Activated naive CD8-positive, alpha-beta T cell treated with anti-CD3 and anti-CD28 coated beads for 36 hours (primary cell): ENCODE measurements at regions not wholly inside any gene's neighbourhood (a gene's known extent, or its start where the extent isn't known, plus 50 kb on each side); places are given as distances from the start of the nearest gene placed in this dataset.

Experiments used
- DNase-seq: peaks from one replicate; pipeline ENCODE4 v3.0.0; 2021
- H3K27ac Mint-ChIP-seq: one replicate; pipeline ENCODE4 v1.8.0; 2022; ENCODE audit warnings: mild to moderate bottlenecking, moderate library complexity, mixed read lengths
- H3K27me3 Mint-ChIP-seq: one replicate; pipeline ENCODE4 v1.8.0; 2022; ENCODE audit warnings: mild to moderate bottlenecking, mixed read lengths
- H3K36me3 Mint-ChIP-seq: one replicate; pipeline ENCODE4 v1.8.0; 2021; ENCODE audit warnings: mild to moderate bottlenecking, mixed read lengths
- H3K4me1 Mint-ChIP-seq: one replicate; pipeline ENCODE4 v1.8.0; 2021; ENCODE audit warnings: mixed read lengths
- H3K4me3 Mint-ChIP-seq: one replicate; pipeline ENCODE4 v1.8.0; 2022; ENCODE audit warnings: mild to moderate bottlenecking, moderate library complexity, mixed read lengths
- H3K9me3 Mint-ChIP-seq: one replicate; pipeline ENCODE4 v1.8.0; 2022; ENCODE audit warnings: mixed read lengths

DNA sequence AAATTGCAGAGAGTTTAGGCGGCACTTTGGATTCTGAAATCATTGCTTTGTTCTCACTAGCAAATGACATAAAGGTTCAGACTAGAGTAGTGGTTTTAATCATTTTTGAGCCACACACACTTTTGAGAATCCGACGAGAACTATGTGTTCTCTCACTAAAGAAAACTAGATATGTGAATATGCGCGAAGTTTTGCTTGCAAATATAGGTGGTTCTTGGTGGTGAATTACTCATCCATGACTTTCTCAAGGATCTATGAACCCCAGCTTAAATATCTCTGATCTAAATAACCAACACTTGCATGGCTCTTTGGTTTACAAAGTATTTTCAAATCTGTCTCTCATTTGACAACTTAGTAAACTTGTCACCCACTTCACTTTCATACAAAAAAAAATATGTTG is 54.8 kb downstream of the NOG start:
- peaks cover 1% of the 10 kb centered on the region for H3K36me3 Mint-ChIP-seq
- H3K4me3 Mint-ChIP-seq, result no peak overlapping the region
- H3K4me1 Mint-ChIP-seq, result no peaks in the 10 kb centered on the region
- no peak for DNase-seq
- H3K27ac Mint-ChIP-seq, result no peak overlapping the region
- no peaks in the 10 kb centered on the region for H3K27me3 Mint-ChIP-seq
- H3K9me3 Mint-ChIP-seq, result peaks cover 2% of the 10 kb centered on the region

DNA sequence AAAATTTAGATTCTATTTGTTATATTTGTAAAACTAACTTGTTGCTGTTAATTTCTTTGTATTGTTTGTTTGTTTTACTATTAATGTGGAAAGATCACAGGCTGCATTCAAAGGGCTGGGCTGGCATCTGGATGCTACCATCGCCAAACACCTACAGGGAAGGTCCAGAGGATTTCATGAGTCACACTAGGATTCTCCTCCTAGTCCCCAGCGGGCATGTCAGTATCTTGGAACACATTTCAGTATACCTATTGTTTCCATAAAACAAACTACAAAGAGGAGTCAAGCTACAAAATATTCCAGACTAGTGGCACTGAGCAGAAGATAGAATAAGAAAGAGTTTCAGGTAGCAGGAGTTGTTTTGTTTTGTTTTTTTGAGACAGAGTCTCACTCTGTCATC is 55.3 kb downstream of the NOG start:
- DNase-seq, result no peak
- H3K4me3 Mint-ChIP-seq, result no peak overlapping the region
- H3K9me3 Mint-ChIP-seq, result peaks cover 2% of the 10 kb centered on the region
- H3K27ac Mint-ChIP-seq, result no peak overlapping the region
- H3K4me1 Mint-ChIP-seq, result peaks cover 5% of the 10 kb centered on the region
- H3K27me3 Mint-ChIP-seq, result no peaks in the 10 kb centered on the region
- H3K36me3 Mint-ChIP-seq, result peaks cover 1% of the 10 kb centered on the region

DNA sequence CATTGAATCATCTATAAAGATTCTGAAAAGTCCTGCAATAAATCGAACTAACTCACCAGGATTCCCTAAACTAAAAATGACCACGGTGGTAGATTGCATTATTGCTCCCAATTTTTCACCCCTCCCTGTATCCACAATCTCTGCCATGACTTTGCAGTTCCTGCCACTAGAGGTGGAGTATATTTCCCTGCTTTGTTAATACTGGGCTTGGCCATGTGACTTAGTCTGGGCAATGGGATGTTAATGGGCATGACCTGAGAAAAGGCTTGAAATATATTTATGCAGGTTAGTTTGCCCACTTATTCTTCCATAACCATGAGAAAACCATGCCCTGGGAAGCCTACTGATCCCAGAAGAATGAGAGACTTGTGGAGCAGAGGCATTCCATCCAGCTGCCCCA is 59.1 kb downstream of the NOG start:
- DNase-seq, result no peak
- H3K36me3 Mint-ChIP-seq, result peaks cover 1% of the 10 kb centered on the region
- peaks cover 7% of the 10 kb centered on the region for H3K4me1 Mint-ChIP-seq
- H3K27me3 Mint-ChIP-seq, result no peaks in the 10 kb centered on the region
- H3K27ac Mint-ChIP-seq, result no peak overlapping the region
- peaks cover 2% of the 10 kb centered on the region for H3K9me3 Mint-ChIP-seq
- no peak overlapping the region for H3K4me3 Mint-ChIP-seq

DNA sequence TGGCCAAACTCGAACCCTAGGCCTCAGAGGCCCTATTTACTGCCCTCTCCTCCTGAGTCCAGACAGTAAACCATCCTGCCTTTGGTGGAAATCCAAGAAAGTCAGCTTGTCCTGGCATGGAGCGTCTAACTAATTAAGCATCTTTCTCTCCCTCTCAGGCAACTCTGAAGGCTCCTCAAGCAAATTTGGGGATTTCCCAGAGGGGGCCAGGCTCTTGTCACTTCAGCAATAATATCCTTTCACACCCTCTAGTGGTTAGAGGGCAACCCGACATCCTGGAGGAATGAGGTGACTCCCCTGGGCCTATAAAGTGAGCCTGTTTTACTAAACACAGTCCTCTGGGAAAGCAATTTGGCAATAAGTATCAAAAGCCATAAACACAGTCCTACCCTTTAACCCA is 60.4 kb downstream of the NOG start:
- H3K36me3 Mint-ChIP-seq, result peaks cover 1% of the 10 kb centered on the region
- H3K4me3 Mint-ChIP-seq, result no peak overlapping the region
- no peaks in the 10 kb centered on the region for H3K27me3 Mint-ChIP-seq
- peaks cover 7% of the 10 kb centered on the region for H3K4me1 Mint-ChIP-seq
- no peak overlapping the region for H3K27ac Mint-ChIP-seq
- peak; percentile 69 for DNase-seq
- H3K9me3 Mint-ChIP-seq, result peaks cover 2% of the 10 kb centered on the region

DNA sequence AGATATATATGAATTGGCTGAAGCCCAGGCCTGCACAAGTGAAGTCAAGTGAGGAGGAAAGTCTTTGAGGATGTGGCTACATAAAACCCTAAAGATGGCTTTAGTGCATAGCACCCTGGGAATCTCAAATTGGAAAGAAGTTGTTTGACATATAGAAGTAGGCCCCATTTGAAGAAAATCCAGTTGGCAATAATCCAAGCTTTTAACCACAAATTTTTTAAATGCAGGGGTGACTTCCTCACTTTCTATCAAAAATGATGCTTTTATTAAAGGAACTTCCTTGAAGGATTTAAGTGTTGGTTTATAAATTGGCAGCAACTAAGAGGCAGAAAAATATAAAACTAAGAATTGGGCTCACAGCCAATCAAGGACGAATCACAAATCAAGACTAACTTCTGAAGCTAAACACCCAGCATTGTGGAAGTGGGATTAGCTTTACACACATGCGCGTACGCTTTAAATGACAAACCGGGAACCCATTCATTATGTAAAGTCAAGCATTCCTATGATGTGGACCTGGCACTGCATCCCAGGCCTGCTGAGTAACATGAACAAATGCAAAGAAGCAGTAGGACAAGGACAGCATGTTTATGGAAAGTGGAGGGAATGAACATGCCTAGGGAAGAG is 63.3 kb downstream of the NOG start:
- H3K27me3 Mint-ChIP-seq, result no peaks in the 10 kb centered on the region
- no peaks in the 10 kb centered on the region for H3K36me3 Mint-ChIP-seq
- H3K4me3 Mint-ChIP-seq, result no peak overlapping the region
- no peaks in the 10 kb centered on the region for H3K9me3 Mint-ChIP-seq
- H3K27ac Mint-ChIP-seq, result no peak overlapping the region
- DNase-seq, result no peak
- peaks cover 10% of the 10 kb centered on the region for H3K4me1 Mint-ChIP-seq

DNA sequence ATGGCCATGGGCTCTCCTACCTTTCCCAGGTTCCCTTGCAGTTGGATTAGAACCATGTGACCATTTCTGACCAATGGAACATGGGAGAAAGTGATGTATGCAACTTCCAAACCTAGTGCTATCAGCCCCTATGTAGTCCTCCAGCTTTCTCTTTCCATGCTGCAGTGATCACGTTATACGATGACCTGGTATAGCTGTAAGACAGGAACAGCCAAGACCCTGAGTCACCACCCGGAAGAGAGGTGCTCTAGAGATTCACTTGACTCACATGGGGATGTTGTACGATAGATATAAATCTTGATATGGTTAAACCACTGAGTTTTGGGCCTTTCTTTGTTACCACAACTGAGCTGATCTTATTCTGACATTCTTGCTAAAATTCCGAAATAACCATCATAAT is 65.1 kb downstream of the NOG start:
- no peaks in the 10 kb centered on the region for H3K36me3 Mint-ChIP-seq

DNA sequence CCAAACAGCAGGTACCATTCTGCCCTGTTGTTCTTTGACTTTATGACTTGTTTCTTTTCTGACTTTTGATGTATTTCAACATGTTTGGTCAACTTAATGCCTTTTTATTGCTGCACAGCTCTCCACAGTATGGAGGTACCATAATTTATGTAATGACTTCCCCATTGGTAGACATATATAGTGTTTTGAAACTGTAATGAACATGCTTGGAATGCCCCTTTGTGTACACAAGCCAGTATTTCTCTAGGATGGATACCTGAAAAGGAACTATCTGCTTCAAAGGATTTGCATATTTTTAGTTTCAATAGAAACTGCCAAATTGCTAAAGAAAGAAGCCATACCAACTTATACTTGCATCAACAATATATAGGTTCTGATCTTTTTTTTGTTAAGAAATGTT is 66.1 kb downstream of the NOG start:
- no peaks in the 10 kb centered on the region for H3K36me3 Mint-ChIP-seq
- peaks cover 3% of the 10 kb centered on the region for H3K4me1 Mint-ChIP-seq
- H3K27me3 Mint-ChIP-seq, result no peaks in the 10 kb centered on the region
- DNase-seq, result no peak
- H3K4me3 Mint-ChIP-seq, result no peak overlapping the region
- H3K27ac Mint-ChIP-seq, result no peak overlapping the region
- H3K9me3 Mint-ChIP-seq, result no peaks in the 10 kb centered on the region

More for the DNA sequence above, 65.1 kb downstream of the NOG start:
- no peak for DNase-seq
- H3K4me3 Mint-ChIP-seq, result no peak overlapping the region
- H3K9me3 Mint-ChIP-seq, result no peaks in the 10 kb centered on the region
- no peak overlapping the region for H3K27ac Mint-ChIP-seq
- no peaks in the 10 kb centered on the region for H3K27me3 Mint-ChIP-seq
- H3K4me1 Mint-ChIP-seq, result peaks cover 7% of the 10 kb centered on the region

DNA sequence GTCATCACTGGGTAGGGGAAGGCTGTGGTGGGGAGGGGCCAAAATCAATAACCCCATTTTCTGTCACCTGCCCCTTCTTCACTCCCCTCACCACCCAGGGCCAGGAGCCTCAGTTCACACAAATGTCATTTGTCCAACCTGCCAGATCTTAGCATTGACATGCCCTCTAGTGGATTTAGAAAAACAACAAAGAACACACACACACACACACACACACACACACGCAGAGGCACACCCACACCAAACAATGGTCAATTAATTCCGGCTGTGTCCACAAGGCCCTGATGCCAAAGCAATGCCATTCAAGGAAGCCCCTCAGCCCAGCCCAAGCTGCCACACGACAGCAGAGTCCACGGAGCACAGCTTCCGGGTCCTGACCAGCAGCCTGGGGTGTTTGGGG is 68.4 kb downstream of the NOG start:
- H3K27ac Mint-ChIP-seq, result no peak overlapping the region
- peaks cover 5% of the 10 kb centered on the region for H3K27me3 Mint-ChIP-seq
- no peaks in the 10 kb centered on the region for H3K9me3 Mint-ChIP-seq
- H3K4me1 Mint-ChIP-seq, result peaks cover 3% of the 10 kb centered on the region
- no peaks in the 10 kb centered on the region for H3K36me3 Mint-ChIP-seq
- H3K4me3 Mint-ChIP-seq, result no peak overlapping the region
- no peak for DNase-seq

DNA sequence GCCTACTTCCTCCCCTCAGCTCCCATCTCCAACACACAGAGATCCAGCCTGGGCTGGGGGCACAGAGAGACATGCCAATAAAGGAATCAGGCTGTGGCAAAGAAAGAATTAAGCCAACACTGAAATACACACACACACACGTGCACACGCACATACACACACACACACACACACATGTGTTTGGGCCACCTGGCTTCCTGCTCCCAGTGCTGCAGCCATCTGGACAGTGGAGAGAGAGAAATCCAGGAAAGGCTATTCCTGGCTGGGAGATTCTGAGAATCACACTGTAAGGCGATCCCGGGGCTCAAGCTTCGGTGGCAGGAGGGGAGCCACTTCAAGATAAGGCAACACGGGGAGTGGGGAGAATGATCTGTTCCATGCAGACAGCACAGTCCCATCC is 72.4 kb downstream of the NOG start:
- H3K27ac Mint-ChIP-seq, result no peak overlapping the region

DNA sequence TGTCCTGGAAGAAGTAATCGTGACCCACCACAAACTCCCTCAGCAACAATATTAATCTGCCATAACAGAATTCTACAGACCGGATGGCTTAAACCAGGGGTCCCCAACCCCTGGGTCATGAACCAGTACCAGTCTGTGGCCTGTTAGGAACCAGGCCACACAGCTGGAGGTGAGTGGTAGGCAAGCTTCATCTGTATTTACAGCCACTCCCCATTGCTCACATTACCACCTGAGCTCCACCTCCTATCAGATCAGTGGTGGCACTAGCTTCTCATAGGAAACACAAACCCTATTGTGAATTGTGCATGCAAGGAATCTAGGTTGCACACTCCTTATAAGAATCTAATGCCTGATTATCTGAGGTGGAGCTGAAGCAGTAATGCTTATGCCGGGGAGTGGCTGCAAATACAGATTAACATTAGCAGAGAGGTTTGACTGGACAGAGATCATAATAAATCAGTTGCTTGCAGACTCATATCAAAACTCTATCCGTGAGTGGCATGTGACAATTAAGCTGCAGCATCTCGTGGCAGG is 74.5 kb downstream of the NOG start:
- Mint-ChIP-seq H3K36me3 (no peaks in the 10 kb centered on the region), H3K4me3 (no peak overlapping the region), H3K27ac (no peak overlapping the region), H3K9me3 (no peaks in the 10 kb centered on the region), H3K27me3 (peaks cover 5% of the 10 kb centered on the region), H3K4me1 (no peaks in the 10 kb centered on the region)
- DNase-seq, result no peak

More for the DNA sequence above, 72.4 kb downstream of the NOG start:
- no peaks in the 10 kb centered on the region for H3K9me3 Mint-ChIP-seq
- H3K4me1 Mint-ChIP-seq, result no peaks in the 10 kb centered on the region
- H3K36me3 Mint-ChIP-seq, result no peaks in the 10 kb centered on the region
- DNase-seq, result no peak
- H3K4me3 Mint-ChIP-seq, result no peak overlapping the region
- H3K27me3 Mint-ChIP-seq, result peaks cover 5% of the 10 kb centered on the region

DNA sequence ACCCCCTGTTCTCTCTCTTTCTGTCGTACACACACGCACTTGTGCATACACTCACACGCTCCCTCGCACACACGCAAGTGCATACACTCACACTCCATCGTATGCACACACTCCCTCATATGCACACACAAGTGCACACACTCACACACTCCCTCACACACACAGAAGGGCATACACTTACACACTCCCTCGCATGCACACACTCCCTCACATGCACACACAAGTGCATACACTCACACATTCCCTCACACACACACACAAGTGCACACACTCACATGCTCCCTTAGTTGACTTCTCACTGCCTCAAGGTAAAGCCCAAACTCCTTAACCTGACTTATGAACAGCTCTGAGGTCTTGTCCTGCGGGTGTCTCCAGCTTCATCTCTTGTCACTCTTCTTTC is 78.7 kb downstream of the NOG start:
- H3K27me3 Mint-ChIP-seq, result peaks cover 22% of the 10 kb centered on the region
- DNase-seq, result no peak
- H3K4me1 Mint-ChIP-seq, result peaks cover 13% of the 10 kb centered on the region
- H3K36me3 Mint-ChIP-seq, result no peaks in the 10 kb centered on the region
- no peak overlapping the region for H3K4me3 Mint-ChIP-seq
- H3K27ac Mint-ChIP-seq, result no peak overlapping the region
- H3K9me3 Mint-ChIP-seq, result no peaks in the 10 kb centered on the region

DNA sequence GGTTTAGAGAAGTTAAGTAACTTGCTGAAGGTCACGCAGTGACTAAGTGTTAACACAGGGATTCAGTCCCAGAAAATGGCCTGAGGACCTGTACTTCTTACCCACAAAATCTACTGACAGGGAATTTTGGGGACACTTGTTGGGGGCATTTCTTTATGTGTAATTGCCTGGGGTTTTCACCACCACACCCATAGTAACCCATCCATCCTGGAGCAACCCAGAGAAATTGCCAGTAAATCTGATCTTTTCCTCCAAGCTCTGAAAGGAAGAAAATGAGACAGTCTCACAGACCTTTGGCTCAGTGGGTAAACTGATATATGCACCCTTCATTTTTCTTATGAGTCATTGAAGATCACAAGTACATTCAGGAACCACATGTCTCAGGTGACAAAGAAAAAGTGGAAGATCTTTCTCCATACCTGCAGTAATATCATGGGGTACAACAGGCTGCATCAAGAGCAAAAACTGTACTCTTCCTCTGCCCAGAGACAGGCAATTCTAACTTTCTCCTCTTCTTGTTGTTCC is 81.0 kb downstream of the NOG start:
- Mint-ChIP-seq H3K4me3 (no peak overlapping the region), H3K36me3 (no peaks in the 10 kb centered on the region)

DNA sequence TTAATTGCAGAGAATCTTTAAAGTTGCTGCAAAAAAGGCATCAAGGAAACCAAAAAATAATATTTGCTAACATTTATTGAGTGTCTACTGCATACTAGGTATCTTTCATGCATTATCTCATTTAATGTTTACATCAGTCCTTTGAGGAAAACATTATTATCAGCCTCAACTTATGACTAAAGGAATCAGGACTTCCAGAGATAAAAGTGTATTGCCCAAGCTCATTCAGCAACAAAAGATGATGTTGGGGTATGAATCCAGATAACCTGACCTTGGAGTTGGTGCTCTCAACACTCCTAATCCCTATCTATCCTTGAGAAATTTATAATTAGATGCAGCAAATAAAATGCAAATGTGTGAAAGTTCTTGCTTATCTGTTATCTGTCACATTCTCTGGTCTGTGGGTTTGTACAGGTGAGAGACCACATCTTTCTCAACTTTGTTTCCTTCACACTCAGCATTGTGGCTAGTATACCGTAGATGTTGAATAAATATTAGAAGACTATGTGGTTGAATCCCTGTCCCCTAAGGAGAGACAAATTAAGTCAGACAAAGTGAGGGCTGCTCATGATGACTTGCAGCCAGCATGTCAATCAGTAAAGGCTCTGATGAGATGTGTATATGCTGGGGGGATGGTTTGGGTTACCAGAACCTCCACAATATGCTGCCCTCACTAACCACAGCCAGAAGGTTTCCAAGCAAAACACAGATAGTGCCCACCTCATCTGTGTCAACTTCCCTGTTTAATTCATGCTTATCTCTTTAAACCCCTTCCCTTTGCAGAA is 82.6 kb downstream of the NOG start:
- H3K9me3 Mint-ChIP-seq, result no peaks in the 10 kb centered on the region
- H3K27ac Mint-ChIP-seq, result no peak overlapping the region
- peaks cover 27% of the 10 kb centered on the region for H3K4me1 Mint-ChIP-seq
- peaks cover 30% of the 10 kb centered on the region for H3K27me3 Mint-ChIP-seq
- no peak for DNase-seq
- no peaks in the 10 kb centered on the region for H3K36me3 Mint-ChIP-seq
- H3K4me3 Mint-ChIP-seq, result no peak overlapping the region

More for the DNA sequence above, 81.0 kb downstream of the NOG start:
- no peak for DNase-seq
- no peak overlapping the region for H3K27ac Mint-ChIP-seq
- H3K4me1 Mint-ChIP-seq, result peaks cover 24% of the 10 kb centered on the region
- H3K9me3 Mint-ChIP-seq, result no peaks in the 10 kb centered on the region
- H3K27me3 Mint-ChIP-seq, result peaks cover 30% of the 10 kb centered on the region

DNA sequence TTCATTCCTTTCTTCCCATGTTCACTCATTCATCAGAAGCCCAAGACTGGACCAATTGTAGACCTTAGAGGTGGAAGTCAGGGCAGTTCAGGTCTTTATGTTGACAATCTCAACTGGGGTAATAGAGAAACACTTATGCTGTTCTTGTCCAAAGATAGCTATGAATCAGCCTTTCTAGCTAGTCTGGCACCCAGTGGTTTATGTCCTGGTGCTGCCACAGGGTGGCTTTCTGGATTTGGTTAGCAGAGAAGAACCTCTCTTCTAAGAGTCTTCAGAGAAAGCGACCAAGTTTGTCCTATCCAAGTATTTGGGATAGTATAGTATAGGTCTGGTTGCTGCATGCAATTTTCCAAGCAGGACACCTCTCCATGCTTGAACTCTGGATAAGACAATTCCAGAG is 83.3 kb downstream of the NOG start:
- H3K9me3 Mint-ChIP-seq, result no peaks in the 10 kb centered on the region
- no peak overlapping the region for H3K4me3 Mint-ChIP-seq
- peaks cover 30% of the 10 kb centered on the region for H3K27me3 Mint-ChIP-seq
- DNase-seq, result no peak
- no peak overlapping the region for H3K27ac Mint-ChIP-seq
- no peaks in the 10 kb centered on the region for H3K36me3 Mint-ChIP-seq
- peaks cover 27% of the 10 kb centered on the region for H3K4me1 Mint-ChIP-seq

DNA sequence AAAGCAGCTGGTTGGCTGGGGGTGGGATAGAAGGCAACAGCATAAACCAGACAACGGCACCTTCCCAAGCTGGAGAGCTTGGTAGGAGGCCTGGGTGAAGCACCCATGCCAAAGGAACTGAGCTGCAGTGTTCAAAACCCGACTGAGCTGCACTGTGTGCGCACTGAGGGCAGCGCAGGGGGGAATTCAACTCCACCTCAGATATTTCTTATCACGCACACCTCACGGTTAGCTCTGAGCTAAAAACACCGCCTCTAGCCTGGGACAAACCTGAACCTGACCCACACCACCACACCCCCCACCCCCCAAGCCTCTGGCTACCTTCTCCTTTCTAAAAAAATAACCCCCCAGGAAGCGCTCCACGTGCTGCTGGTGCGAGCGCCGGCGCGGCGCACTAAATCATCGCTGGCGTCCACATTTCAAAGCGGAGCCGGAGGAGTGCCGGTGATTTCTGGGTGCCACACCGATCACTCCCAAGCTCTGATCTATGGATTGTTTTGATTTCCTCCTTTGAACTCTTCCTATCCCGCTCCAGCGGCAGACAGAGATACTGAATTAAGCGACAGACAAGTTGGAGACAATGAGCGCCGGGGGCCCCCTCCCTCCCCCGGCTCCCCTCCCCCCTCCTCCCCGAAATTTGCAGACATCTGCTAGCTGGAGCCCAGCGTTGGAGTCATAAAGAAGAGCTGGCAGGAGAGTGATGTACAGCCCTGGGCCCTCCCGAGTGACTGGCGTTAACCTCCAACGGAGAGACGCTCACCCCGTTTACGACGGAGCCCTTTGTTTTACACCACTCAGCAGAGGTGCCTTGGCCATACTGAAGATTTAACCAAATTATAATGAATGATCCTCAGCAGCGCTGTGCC is 85.0 kb downstream of the NOG start:
- H3K9me3 Mint-ChIP-seq, result no peaks in the 10 kb centered on the region
- DNase-seq, result no peak
- peak overlapping the region; percentile 71 for H3K4me3 Mint-ChIP-seq
- H3K36me3 Mint-ChIP-seq, result no peaks in the 10 kb centered on the region
- H3K27ac Mint-ChIP-seq, result no peak overlapping the region
- peaks cover 31% of the 10 kb centered on the region for H3K27me3 Mint-ChIP-seq
- peaks cover 27% of the 10 kb centered on the region for H3K4me1 Mint-ChIP-seq
